HEK293 (cell line): ENCODE measurements at regions not wholly inside any gene's neighbourhood (a gene's known extent, or its start where the extent isn't known, plus 50 kb on each side); places are given as distances from the start of the nearest gene placed in this dataset.

Experiments
- ZFP69B ChIP-seq: fragments of 450-650 bp; formaldehyde crosslinking; IDR thresholded peaks from 2 replicates; pipeline ENCODE4 v1.5.1; 2016; ENCODE audit warnings: missing biosample characterization, missing genetic modification characterization
- ZIC2 ChIP-seq: fragments of 450-650 bp; formaldehyde crosslinking; IDR thresholded peaks from 2 replicates; pipeline ENCODE4 v1.5.1; 2016; ENCODE audit warnings: missing biosample characterization, missing genetic modification characterization
- ZNF76 ChIP-seq: fragments of 450-650 bp; formaldehyde crosslinking; IDR thresholded peaks from 2 replicates; pipeline ENCODE4; 2016; ENCODE audit warnings: low read depth, missing biosample characterization, missing genetic modification characterization, borderline replicate concordance
- TF ChIP-seq, protein P1 (sequence below): fragments of 450-650 bp; formaldehyde crosslinking; IDR thresholded peaks from 2 replicates; pipeline ENCODE4 v1.5.1; 2016; ENCODE audit warnings: missing biosample characterization, missing genetic modification characterization
- TF ChIP-seq, protein P2 (sequence below): fragments of 450-650 bp; formaldehyde crosslinking; IDR thresholded peaks from 2 replicates; pipeline ENCODE4 v1.5.1; 2016; ENCODE audit warnings: missing biosample characterization, missing genetic modification characterization

DNA sequence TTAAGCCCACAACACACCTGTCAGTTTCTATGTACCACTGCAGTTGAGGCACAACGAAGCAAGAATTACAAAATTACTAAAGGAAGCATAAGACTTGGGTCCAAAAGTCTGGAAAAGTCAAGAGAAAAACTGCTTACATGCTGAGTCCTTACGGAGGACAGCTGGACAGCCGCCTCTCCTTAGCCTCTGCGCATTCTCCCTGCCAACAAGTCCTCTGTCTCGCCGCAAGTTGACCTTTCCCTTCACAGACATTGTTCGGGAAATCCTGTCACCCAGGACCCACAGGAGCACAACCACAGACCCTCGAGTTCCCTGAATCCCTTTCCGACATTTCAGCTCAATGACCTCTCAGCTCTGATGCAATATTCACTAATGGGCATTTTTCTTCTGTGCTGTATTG is 525.4 kb upstream of the SALL3 start:
- TF ChIP-seq ZFP69B (tag by site-specific recombination) (no peak), ZIC2 (tag by site-specific recombination) (no peak), ZNF76 (tag by site-specific recombination) (no peak)
- TF ChIP-seq, protein P1, sequence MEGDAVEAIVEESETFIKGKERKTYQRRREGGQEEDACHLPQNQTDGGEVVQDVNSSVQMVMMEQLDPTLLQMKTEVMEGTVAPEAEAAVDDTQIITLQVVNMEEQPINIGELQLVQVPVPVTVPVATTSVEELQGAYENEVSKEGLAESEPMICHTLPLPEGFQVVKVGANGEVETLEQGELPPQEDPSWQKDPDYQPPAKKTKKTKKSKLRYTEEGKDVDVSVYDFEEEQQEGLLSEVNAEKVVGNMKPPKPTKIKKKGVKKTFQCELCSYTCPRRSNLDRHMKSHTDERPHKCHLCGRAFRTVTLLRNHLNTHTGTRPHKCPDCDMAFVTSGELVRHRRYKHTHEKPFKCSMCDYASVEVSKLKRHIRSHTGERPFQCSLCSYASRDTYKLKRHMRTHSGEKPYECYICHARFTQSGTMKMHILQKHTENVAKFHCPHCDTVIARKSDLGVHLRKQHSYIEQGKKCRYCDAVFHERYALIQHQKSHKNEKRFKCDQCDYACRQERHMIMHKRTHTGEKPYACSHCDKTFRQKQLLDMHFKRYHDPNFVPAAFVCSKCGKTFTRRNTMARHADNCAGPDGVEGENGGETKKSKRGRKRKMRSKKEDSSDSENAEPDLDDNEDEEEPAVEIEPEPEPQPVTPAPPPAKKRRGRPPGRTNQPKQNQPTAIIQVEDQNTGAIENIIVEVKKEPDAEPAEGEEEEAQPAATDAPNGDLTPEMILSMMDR (tag by site-specific recombination): no peak
- TF ChIP-seq, protein P2, sequence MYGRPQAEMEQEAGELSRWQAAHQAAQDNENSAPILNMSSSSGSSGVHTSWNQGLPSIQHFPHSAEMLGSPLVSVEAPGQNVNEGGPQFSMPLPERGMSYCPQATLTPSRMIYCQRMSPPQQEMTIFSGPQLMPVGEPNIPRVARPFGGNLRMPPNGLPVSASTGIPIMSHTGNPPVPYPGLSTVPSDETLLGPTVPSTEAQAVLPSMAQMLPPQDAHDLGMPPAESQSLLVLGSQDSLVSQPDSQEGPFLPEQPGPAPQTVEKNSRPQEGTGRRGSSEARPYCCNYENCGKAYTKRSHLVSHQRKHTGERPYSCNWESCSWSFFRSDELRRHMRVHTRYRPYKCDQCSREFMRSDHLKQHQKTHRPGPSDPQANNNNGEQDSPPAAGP (tag by site-specific recombination): no peak
